ENCODE measurements at regions not wholly inside any gene's neighbourhood (a gene's known extent, or its start where the extent isn't known, plus 50 kb on each side); places are given as distances from the start of the nearest gene placed in this dataset.

DNA sequence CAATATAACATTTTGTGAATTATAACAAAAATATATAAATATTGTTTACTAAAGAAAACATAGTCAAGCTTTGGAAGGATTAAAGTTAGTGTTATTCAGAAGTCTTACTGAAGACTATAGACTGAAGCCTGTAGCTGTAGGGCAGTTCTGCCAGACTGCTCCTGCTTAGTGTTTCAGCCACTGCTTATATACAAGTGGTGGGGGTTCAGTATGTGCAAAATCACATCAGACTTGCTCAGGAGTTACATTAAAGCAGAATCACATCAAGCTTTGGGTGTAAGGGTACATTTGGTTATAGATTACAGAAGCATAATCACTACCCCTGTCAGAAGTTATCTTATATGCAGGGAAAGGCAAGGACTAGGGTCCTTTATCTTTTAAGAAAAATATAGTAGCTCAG lies 653.8 kb downstream of the ANKRD7 start (continued):
- TF ChIP-seq, protein P1, sequence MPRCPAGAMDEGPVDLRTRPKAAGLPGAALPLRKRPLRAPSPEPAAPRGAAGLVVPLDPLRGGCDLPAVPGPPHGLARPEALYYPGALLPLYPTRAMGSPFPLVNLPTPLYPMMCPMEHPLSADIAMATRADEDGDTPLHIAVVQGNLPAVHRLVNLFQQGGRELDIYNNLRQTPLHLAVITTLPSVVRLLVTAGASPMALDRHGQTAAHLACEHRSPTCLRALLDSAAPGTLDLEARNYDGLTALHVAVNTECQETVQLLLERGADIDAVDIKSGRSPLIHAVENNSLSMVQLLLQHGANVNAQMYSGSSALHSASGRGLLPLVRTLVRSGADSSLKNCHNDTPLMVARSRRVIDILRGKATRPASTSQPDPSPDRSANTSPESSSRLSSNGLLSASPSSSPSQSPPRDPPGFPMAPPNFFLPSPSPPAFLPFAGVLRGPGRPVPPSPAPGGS (IDR thresholded peaks at IDR 0.05; ENCODE audit: borderline replicate concordance, insufficient read depth, low read depth, low read length, poor library complexity, severe bottlenecking) = no peak
- TF ChIP-seq, protein P2, sequence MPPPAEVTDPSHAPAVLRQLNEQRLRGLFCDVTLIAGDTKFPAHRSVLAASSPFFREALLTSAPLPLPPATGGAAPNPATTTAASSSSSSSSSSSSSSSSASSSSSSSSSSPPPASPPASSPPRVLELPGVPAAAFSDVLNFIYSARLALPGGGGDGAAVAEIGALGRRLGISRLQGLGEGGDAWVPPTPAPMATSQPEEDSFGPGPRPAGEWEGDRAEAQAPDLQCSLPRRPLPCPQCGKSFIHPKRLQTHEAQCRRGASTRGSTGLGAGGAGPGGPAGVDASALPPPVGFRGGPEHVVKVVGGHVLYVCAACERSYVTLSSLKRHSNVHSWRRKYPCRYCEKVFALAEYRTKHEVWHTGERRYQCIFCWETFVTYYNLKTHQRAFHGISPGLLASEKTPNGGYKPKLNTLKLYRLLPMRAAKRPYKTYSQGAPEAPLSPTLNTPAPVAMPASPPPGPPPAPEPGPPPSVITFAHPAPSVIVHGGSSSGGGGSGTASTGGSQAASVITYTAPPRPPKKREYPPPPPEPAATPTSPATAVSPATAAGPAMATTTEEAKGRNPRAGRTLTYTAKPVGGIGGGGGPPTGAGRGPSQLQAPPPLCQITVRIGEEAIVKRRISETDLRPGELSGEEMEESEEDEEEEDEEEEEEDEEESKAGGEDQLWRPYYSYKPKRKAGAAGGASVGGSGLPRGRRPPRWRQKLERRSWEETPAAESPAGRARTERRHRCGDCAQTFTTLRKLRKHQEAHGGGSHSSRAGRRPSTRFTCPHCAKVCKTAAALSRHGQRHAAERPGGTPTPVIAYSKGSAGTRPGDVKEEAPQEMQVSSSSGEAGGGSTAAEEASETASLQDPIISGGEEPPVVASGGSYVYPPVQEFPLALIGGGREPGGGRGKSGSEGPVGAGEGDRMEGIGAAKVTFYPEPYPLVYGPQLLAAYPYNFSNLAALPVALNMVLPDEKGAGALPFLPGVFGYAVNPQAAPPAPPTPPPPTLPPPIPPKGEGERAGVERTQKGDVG (CRISPR knock-in tag; IDR thresholded peaks at IDR 0.05) = no peak
- TF ChIP-seq SUZ12 (IDR thresholded peaks at IDR 0.05; ENCODE audit: unreplicated experiment) = no peak
- no peak for TF ChIP-seq JUND (IDR thresholded peaks at IDR 0.05; ENCODE audit: low read depth, low read length)
- no peak for TF ChIP-seq ZNF24 (IDR thresholded peaks at IDR 0.05)
- no peak for TF ChIP-seq ZZZ3 (IDR thresholded peaks at IDR 0.05; ENCODE audit: control insufficient read depth, insufficient read length, low read depth)
- TF ChIP-seq, protein P3, sequence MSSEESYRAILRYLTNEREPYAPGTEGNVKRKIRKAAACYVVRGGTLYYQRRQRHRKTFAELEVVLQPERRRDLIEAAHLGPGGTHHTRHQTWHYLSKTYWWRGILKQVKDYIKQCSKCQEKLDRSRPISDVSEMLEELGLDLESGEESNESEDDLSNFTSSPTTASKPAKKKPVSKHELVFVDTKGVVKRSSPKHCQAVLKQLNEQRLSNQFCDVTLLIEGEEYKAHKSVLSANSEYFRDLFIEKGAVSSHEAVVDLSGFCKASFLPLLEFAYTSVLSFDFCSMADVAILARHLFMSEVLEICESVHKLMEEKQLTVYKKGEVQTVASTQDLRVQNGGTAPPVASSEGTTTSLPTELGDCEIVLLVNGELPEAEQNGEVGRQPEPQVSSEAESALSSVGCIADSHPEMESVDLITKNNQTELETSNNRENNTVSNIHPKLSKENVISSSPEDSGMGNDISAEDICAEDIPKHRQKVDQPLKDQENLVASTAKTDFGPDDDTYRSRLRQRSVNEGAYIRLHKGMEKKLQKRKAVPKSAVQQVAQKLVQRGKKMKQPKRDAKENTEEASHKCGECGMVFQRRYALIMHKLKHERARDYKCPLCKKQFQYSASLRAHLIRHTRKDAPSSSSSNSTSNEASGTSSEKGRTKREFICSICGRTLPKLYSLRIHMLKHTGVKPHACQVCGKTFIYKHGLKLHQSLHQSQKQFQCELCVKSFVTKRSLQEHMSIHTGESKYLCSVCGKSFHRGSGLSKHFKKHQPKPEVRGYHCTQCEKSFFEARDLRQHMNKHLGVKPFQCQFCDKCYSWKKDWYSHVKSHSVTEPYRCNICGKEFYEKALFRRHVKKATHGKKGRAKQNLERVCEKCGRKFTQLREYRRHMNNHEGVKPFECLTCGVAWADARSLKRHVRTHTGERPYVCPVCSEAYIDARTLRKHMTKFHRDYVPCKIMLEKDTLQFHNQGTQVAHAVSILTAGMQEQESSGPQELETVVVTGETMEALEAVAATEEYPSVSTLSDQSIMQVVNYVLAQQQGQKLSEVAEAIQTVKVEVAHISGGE (CRISPR knock-in tag; IDR thresholded peaks at IDR 0.05) = no peak
- no peak for TF ChIP-seq TCF3 (IDR thresholded peaks at IDR 0.05; ENCODE audit: borderline replicate concordance, insufficient read depth, low read depth, low read length)
- TF ChIP-seq PAX8 (IDR thresholded peaks at IDR 0.05) = no peak
- no peak for TF ChIP-seq SREBF2 (IDR thresholded peaks at IDR 0.05; ENCODE audit: low read length)
